Endothelial cell of umbilical vein (primary cell): ENCODE measurements at regions not wholly inside any gene's neighbourhood (a gene's known extent, or its start where the extent isn't known, plus 50 kb on each side); places are given as distances from the start of the nearest gene placed in this dataset.

Experiments used
- BruUV-seq: library from RNA; stranded (reverse); fragments of 400-500 nt; replicated peaks from 2 replicates; lab custom pipeline; 2021; lab: Mats Ljungman, UMichigan
- CTCF ChIA-PET: fragments of 300-600, 350-600 bp; sonication (Branson Sonifier 250); formaldehyde crosslinking; loops from one replicate; lab custom pipeline; 2021; ENCODE audit warnings: antibody characterized with exemption, inconsistent platforms; lab: Charles Lee
- POLR2A ChIA-PET: fragments of 300-600, 350-600 bp; sonication (Branson Sonifier 250); formaldehyde crosslinking; loops from one replicate; lab custom pipeline; 2021; ENCODE audit warnings: antibody characterized with exemption, inconsistent platforms; lab: Charles Lee
- DNase-seq: peaks from one replicate; pipeline ENCODE4 v3.0.0-alpha.2; 2011; ENCODE audit warnings: low read depth, low spot score
- FAIRE-seq: peaks from 2 replicates; lab custom pipeline; 2011; peaks lifted over from hg19 to GRCh38; lab: Jason Lieb, UNC
- H2AFZ ChIP-seq: 2 replicates; pipeline ENCODE4 v1.6.0; 2012; ENCODE audit warnings: low read depth, low read length, control low read depth, inconsistent platforms
- H3K27ac ChIP-seq: 2 replicates; pipeline ENCODE4 v1.5.1; 2011; ENCODE audit warnings: low read depth, mild to moderate bottlenecking, control low read depth, low read length, moderate library complexity; ENCODE audit not compliant: insufficient read depth
- H3K27me3 ChIP-seq, 2 experiments: 2 replicates each; pipeline versions ENCODE4 v1.6.0 to v1.6.1; 2011; ENCODE audit warnings: low read length in 2 of 2, mixed read lengths in 1 of 2; ENCODE audit not compliant: control insufficient read depth in 2 of 2, insufficient read depth in 2 of 2
- H3K36me3 ChIP-seq, 2 experiments: 2 replicates in 1 of 2; 3 replicates in 1 of 2; pipeline ENCODE4 v1.5.1; 2011; ENCODE audit warnings: low read length in 2 of 2, mild to moderate bottlenecking in 1 of 2, moderate library complexity in 1 of 2; ENCODE audit not compliant: control insufficient read depth in 2 of 2, insufficient read depth in 2 of 2; ENCODE audit errors: extremely low read depth in 1 of 2
- H3K4me1 ChIP-seq: 3 replicates; pipeline ENCODE4 v1.5.1; 2011; ENCODE audit warnings: mild to moderate bottlenecking, low read length; ENCODE audit not compliant: control insufficient read depth, insufficient read depth; ENCODE audit errors: extremely low read depth
- H3K4me2 ChIP-seq: 2 replicates; pipeline ENCODE4 v1.6.1; 2011; ENCODE audit warnings: low read length, control low read depth, mixed read lengths; ENCODE audit not compliant: insufficient read depth
- H3K4me3 ChIP-seq, 3 experiments: fragments of 200-600 bp in 1 of 3; sonication (generic), shearing (Covaris generic) in 1 of 3; replicated peaks in 1 of 3; 2 replicates each; pipeline ENCODE4 v1.5.1; 2011 to 2016; ENCODE audit warnings: control low read depth in 3 of 3, low read length in 3 of 3, mild to moderate bottlenecking in 2 of 3, inconsistent platforms in 1 of 3, low read depth in 1 of 3, moderate library complexity in 1 of 3; ENCODE audit not compliant: insufficient read depth in 1 of 3
- H3K79me2 ChIP-seq: 2 replicates; pipeline ENCODE4 v1.6.0; 2012; ENCODE audit warnings: low read length, inconsistent platforms; ENCODE audit not compliant: control insufficient read depth, insufficient read depth
- H3K9ac ChIP-seq: replicated peaks from 2 replicates; pipeline ENCODE3; 2011; ENCODE audit warnings: low read length, control low read depth; ENCODE audit not compliant: insufficient read depth; ENCODE audit errors: extremely low read depth
- H3K9me1 ChIP-seq: replicated peaks from 3 replicates; pipeline ENCODE4 v1.6.0; 2011; ENCODE audit warnings: mild to moderate bottlenecking, low read length; ENCODE audit not compliant: control insufficient read depth, insufficient read depth; ENCODE audit errors: extremely low read depth
- H3K9me3 ChIP-seq: replicated peaks from 2 replicates; pipeline ENCODE4 v1.5.1; 2012; ENCODE audit warnings: low read length, inconsistent platforms; ENCODE audit not compliant: control insufficient read depth, insufficient read depth
- H4K20me1 ChIP-seq: replicated peaks from 2 replicates; pipeline ENCODE3; 2011; ENCODE audit warnings: mild to moderate bottlenecking, low read length; ENCODE audit not compliant: control insufficient read depth, insufficient read depth; ENCODE audit errors: extremely low read depth
- EZH2 ChIP-seq: IDR thresholded peaks from 2 replicates; pipeline ENCODE4 v1.6.1; 2012; ENCODE audit warnings: borderline replicate concordance, low read depth, mild to moderate bottlenecking, moderate library complexity, low read length, inconsistent platforms; ENCODE audit not compliant: severe bottlenecking
- FOS ChIP-seq: IDR thresholded peaks from 2 replicates; pipeline ENCODE4 v1.6.1; 2011; ENCODE audit warnings: mild to moderate bottlenecking, low read length, moderate library complexity, borderline replicate concordance; ENCODE audit not compliant: insufficient read depth
- GATA2 ChIP-seq: IDR thresholded peaks from 2 replicates; pipeline ENCODE4 v1.7.0; 2011; ENCODE audit warnings: low read depth, mild to moderate bottlenecking, moderate library complexity, mixed read lengths, low read length; ENCODE audit not compliant: insufficient read length, insufficient read depth
- JUN ChIP-seq: IDR thresholded peaks from 2 replicates; pipeline ENCODE4 v1.6.1; 2011; ENCODE audit warnings: borderline replicate concordance, low read depth; ENCODE audit not compliant: insufficient read length, insufficient read depth
- MYC ChIP-seq: IDR thresholded peaks from one replicate; pipeline ENCODE4 v1.6.1; 2011; ENCODE audit warnings: mild to moderate bottlenecking, low read depth, low read length
- POLR2A ChIP-seq: IDR thresholded peaks from 2 replicates; pipeline ENCODE4 v1.6.1; 2012; ENCODE audit warnings: low read depth, mild to moderate bottlenecking, control low read depth, low read length
- POLR2AphosphoS5 ChIP-seq: IDR thresholded peaks from 2 replicates; pipeline ENCODE4 v1.6.1; 2012; ENCODE audit warnings: low read depth, mild to moderate bottlenecking, control low read depth, low read length, moderate library complexity; ENCODE audit not compliant: insufficient read depth
- dilution Hi-C: fragments of 300-500 bp; cut with MboI; formaldehyde crosslinking; loops from one replicate; pipeline ENCODE4 v1.15.0; 2019; ENCODE audit warnings: low sequenced_read_pairs; ENCODE audit not compliant: extremely low pct_ligation_motif_present
- intact Hi-C: fragments of 100-400 bp; cut with micrococcal nuclease; formaldehyde crosslinking; loops from one replicate; pipeline ENCODE4 v1.10.0; 2022
- TF ChIP-seq, protein P1 (sequence below), 2 donors: IDR thresholded peaks; 1 replicate in 1 of 2; 2 replicates in 1 of 2; pipeline ENCODE4 v1.5.1; 2011; ENCODE audit warnings: low read length in 2 of 2, mild to moderate bottlenecking in 2 of 2, moderate library complexity in 2 of 2, control low read depth in 1 of 2, inconsistent platforms in 1 of 2, low read depth in 1 of 2; ENCODE audit not compliant: insufficient read depth in 1 of 2; ENCODE audit errors: extremely low read depth in 1 of 2
- TF ChIP-seq, protein P2 (sequence below): IDR thresholded peaks from 2 replicates; pipeline ENCODE4 v1.6.1; 2011; ENCODE audit not compliant: insufficient read depth, insufficient read length

DNA sequence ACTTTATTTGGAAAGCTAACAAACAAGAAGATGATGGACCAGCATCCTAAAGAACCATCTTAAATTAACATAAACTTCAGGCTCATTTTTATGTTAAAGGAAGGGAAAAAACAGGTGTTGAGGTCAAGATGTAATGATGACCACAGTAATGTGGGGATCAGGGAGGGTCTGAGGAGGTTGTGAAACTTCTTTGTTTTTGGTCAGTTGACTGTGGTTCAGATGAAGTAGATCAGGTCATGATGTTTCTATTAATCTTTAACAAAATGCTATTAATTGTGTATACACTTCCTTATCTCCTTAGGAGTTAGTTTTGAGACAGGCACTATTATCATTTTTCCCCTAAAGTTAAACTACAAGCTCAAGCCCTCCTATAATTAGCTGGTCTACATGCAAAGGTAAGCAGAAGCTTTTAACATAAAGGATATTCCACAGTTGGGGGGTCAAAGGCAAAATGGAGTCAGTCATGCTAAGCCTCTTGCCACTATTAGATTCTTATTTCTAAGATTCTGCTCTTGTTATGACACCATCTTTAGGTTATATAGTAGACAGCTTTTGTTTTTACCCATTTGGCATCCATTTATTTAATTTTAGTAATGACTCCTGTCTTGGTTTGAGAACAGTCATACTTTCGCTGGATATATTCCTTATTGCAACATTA is 800.1 kb upstream of the PCDH9 start:
- CTCF ChIA-PET: no interaction called here
- no peaks in the 10 kb centered on the region for H4K20me1 ChIP-seq
- H2AFZ ChIP-seq: no peak overlapping the region
- POLR2A ChIA-PET: no interaction called here
- no peak overlapping the region for H3K9ac ChIP-seq
- H3K79me2 ChIP-seq: no peaks in the 10 kb centered on the region
- TF ChIP-seq POLR2A (no peak), JUN (no peak), MYC (no peak)
- TF ChIP-seq, protein P1, sequence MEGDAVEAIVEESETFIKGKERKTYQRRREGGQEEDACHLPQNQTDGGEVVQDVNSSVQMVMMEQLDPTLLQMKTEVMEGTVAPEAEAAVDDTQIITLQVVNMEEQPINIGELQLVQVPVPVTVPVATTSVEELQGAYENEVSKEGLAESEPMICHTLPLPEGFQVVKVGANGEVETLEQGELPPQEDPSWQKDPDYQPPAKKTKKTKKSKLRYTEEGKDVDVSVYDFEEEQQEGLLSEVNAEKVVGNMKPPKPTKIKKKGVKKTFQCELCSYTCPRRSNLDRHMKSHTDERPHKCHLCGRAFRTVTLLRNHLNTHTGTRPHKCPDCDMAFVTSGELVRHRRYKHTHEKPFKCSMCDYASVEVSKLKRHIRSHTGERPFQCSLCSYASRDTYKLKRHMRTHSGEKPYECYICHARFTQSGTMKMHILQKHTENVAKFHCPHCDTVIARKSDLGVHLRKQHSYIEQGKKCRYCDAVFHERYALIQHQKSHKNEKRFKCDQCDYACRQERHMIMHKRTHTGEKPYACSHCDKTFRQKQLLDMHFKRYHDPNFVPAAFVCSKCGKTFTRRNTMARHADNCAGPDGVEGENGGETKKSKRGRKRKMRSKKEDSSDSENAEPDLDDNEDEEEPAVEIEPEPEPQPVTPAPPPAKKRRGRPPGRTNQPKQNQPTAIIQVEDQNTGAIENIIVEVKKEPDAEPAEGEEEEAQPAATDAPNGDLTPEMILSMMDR (IDR thresholded peaks at IDR 0.05; ENCODE audit: extremely low read depth in 1 of 2, insufficient read depth in 1 of 2, low read depth in 1 of 2, low read length in 2 of 2): no peak
- H3K9me3 ChIP-seq: no peaks in the 10 kb centered on the region
- H3K36me3 ChIP-seq: no peaks in the 10 kb centered on the region
- H3K9me1 ChIP-seq: no peaks in the 10 kb centered on the region
- dilution Hi-C loops (no loop called here), intact Hi-C loops (loop anchor here (10.0 kb wide), 1 partner anchor 55 kb away; no protein-coding TSS in a partner anchor)
- H3K4me1 ChIP-seq: no peaks in the 10 kb centered on the region
- no peak overlapping the region for H3K27ac ChIP-seq
- no peak for DNase-seq
- H3K4me2 ChIP-seq: no peak overlapping the region
- no peak for FAIRE-seq
- H3K4me3 ChIP-seq: no peak overlapping the region
- H3K27me3 ChIP-seq: no peaks in the 10 kb centered on the region
- BruUV-seq: no TSS peak

- Histone ChIP-seq H4K20me1 (no peaks in the 10 kb centered on the region), H3K9ac (no peak overlapping the region), H3K79me2 (no peaks in the 10 kb centered on the region), H3K36me3 (no peaks in the 10 kb centered on the region), H3K9me1 (no peaks in the 10 kb centered on the region), H3K4me3 (no peak overlapping the region), H2AFZ (no peak overlapping the region), H3K27me3 (no peaks in the 10 kb centered on the region), H3K4me1 (no peaks in the 10 kb centered on the region), H3K9me3 (no peaks in the 10 kb centered on the region), H3K4me2 (no peak overlapping the region), H3K27ac (no peak overlapping the region)
- FAIRE-seq (no peak), DNase-seq (no peak)
- TF ChIP-seq EZH2: no peak
- TF ChIP-seq JUN: no peak
- TF ChIP-seq GATA2: no peak
- TF ChIP-seq POLR2AphosphoS5: no peak
- no peak for TF ChIP-seq MYC
- TF ChIP-seq, protein P2, sequence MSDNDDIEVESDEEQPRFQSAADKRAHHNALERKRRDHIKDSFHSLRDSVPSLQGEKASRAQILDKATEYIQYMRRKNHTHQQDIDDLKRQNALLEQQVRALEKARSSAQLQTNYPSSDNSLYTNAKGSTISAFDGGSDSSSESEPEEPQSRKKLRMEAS: no peak
- no peak for TF ChIP-seq POLR2A
- no peak for TF ChIP-seq FOS
- dilution Hi-C loops (no loop called here), intact Hi-C loops (no loop called here)
- no TSS peak for BruUV-seq
- ChIA-PET CTCF (no interaction called here), POLR2A (no interaction called here)
Measured at GRCh38 chr13:68028701-68029100, 798.6 kb upstream of the PCDH9 start.
